GM10266 (cell line): ENCODE measurements at regions not wholly inside any gene's neighbourhood (a gene's known extent, or its start where the extent isn't known, plus 50 kb on each side); places are given as distances from the start of the nearest gene placed in this dataset.

ENCODE experiments used
- DNase-seq: peaks from one replicate; pipeline ENCODE4 v3.0.0; 2012; ENCODE audit errors: extremely low spot score
- TF ChIP-seq, protein P1 (sequence below): IDR thresholded peaks from 2 replicates; pipeline ENCODE4 v1.5.1; 2012; ENCODE audit warnings: mild to moderate bottlenecking, low read depth; ENCODE audit not compliant: control insufficient read depth, insufficient read depth; ENCODE audit errors: missing control alignments

DNA sequence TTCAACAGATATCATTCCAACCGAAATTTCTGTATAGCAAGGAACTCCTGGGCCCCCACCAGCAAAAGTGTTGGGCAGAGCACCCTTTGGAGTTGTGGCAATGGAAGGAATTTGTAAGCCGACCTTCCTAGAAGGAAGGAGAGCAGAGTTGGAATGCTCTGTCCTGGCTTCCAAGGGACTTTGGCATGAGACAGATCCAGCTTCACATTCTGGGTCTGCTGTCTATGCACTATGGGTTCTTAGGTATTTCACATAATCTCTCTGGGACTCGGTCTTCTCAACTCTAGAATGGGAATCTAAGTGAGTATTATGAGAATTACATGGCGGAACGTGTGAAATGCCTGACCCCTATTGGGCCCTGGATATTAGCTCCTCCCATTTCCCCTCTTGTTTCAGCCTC lies 63.2 kb upstream of the MARCHF10 start:
- DNase-seq: no peak
- TF ChIP-seq, protein P1, sequence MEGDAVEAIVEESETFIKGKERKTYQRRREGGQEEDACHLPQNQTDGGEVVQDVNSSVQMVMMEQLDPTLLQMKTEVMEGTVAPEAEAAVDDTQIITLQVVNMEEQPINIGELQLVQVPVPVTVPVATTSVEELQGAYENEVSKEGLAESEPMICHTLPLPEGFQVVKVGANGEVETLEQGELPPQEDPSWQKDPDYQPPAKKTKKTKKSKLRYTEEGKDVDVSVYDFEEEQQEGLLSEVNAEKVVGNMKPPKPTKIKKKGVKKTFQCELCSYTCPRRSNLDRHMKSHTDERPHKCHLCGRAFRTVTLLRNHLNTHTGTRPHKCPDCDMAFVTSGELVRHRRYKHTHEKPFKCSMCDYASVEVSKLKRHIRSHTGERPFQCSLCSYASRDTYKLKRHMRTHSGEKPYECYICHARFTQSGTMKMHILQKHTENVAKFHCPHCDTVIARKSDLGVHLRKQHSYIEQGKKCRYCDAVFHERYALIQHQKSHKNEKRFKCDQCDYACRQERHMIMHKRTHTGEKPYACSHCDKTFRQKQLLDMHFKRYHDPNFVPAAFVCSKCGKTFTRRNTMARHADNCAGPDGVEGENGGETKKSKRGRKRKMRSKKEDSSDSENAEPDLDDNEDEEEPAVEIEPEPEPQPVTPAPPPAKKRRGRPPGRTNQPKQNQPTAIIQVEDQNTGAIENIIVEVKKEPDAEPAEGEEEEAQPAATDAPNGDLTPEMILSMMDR: no peak

DNA sequence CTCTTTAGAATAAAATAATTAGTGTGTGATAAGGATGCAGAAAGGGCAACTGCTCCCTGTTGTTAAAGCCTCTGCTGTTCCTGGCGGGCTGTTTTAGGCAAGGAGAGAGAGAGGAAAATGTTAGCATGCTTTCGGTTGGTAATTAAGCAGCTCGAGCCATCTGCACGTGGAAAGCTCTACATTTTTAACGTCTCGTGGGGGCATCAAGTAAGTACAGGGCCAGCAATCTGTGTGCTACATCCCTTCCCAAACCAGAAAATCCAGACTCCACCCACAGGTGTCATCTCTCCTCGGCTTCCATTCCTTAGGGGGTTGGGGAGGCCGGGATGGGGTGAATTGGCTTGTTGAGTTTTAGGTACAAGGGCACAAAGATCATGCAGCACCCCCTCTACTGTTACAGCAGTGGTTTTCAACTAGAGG lies 62.4 kb upstream of the MARCHF10 start:
- no peak for DNase-seq
- TF ChIP-seq, protein P1: no peak

DNA sequence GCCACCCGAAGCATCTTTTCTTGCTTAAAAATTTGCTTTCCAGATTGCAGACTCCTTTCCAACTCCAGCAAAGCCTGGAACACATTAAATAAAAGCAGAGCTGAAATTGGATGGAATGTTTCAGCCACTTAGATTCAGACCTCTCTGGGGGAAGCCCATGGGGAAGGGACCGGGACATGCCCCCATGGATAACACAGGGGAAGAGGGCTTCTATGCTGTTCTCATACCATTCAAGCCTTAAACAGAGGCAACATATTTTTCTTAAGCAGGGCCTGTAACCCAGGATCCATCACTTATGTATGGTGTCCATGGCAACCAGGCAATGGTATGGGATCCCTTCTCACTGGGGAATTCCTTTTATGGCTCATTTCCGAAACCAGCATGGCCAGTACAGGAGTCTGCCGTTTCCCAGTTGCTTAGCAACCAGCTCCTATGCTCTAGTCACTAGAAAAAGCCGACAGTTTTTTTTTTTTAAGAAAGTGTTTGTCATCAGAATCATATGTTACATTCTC lies 62.0 kb upstream of the MARCHF10 start:
- TF ChIP-seq, protein P1: no peak
- peak; percentile 19 for DNase-seq

DNA sequence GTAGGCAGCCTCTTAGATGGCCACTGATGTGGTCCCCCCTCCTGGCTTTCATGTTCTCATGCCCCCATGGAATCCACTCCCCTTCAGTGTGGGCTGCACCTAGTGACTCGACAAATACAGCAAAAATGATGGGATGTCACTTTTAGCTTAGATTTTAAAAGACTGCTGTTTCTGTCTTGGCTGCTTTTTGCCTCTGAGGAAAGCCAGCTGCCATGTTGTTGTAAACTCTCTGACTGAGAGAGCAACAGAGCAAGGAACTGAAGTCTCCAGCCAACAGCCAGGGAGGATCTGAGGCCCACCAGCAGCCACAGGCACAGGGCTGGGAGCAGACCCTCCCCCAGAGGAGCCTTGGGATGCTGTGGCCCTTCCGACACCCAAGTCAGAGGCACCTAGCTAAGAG lies 60.6 kb upstream of the MARCHF10 start:
- DNase-seq: no peak
- TF ChIP-seq, protein P1: no peak

DNA sequence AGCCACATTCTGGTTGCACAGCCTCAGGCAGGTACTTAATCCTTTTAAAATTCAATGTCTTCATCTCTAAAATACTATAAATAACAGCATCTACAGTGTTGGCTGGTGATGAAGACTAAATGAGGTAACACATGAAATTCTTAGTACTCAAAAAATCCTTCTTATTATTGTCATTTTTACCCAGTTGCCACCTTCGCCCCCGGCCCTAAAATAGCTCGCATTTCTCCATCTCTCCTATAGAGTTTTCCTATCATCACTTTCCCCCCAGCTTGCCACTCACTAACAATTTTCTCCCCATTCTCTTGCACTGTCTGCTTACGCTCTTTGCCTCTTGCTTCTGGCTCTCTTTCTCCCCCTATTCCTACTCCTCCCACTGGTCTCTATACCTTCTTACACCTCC lies 59.9 kb upstream of the MARCHF10 start:
- no peak for DNase-seq
- TF ChIP-seq, protein P1: no peak

DNA sequence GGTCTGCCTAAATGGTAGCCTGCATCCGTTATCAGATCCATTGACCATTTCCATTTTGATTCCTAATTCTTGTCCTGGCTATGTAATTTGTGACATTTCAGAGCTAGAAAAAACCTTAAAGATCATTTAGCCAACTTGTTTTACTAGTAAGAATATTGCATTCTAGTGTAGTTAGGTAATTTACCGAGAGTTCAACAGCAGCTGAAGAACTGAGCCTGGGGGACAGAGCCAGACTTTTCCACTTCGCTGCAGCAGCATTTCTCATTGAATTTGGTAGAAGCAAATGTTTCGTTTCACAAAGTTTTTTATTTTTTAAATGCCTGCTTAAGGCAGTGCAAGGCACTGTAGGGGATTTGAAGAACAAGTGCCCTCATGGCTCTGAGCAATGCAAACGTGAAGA lies 59.2 kb upstream of the MARCHF10 start:
- DNase-seq: no peak
- TF ChIP-seq, protein P1: no peak

DNA sequence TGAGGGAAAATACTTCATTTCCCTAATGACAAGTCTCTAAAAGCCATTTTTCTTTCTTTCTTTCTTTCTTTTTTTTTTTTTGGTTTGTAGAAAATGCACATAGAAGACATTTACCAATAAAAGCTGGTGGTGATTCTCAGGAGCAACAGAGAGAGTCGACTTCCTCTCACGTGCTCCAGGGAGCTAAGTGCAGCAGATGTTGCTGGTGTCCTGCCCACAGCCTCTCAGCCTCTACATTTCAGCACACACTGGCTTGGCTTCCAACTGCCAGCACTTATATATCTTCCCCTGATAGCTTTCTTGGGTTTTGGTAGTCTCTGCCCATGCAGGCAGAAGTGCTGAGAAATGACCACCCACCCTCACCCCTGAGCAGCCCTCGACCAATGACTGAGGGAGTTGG lies 58.4 kb upstream of the MARCHF10 start:
- DNase-seq: no peak
- TF ChIP-seq, protein P1: no peak
